ENCODE measurements at regions not wholly inside any gene's neighbourhood (a gene's known extent, or its start where the extent isn't known, plus 50 kb on each side); places are given as distances from the start of the nearest gene placed in this dataset.

DNA sequence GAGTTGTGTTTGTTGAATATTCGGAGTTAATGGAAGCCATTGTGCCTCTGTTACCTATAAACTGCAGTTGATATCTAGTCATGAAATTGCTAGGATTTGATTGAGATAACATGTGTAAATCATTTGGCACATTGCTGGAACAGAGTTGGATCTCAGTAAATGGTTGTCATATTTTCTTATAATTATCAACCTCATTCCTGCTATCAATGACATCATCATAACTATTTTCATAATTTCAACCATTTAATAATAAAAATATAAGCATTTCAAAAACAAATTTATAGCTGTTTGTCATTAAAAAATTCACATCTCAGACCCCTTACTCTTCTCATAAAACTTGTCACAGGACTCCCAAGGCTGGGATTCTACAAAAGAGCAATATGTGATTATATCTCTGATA is 133.4 kb downstream of the PTGER3 start:
- H2AFZ ChIP-seq (ENCODE audit: low read depth, low read length, poor library complexity, severe bottlenecking), result no peak overlapping the region
- no peak overlapping the region for H3K27ac ChIP-seq (ENCODE audit: low read depth, low read length)
- ChIA-PET CTCF (no interaction called here), POLR2A (no interaction called here), RAD21 (ENCODE audit: low non-redundant PET in 1 of 2, low total read pairs in 2 of 2, uncharacterized antibody in 2 of 2, unreplicated experiment in 2 of 2) (no interaction called here)
- H4K20me1 ChIP-seq (ENCODE audit: insufficient read depth), result no peaks in the 10 kb centered on the region; the same call in 1 of the 2 replicates
- DNase-seq (ENCODE audit: low read depth, low spot score), result no peak
- TF ChIP-seq EGR1 (IDR thresholded peaks at IDR 0.05; ENCODE audit: low read depth) (no peak), FOSL1 (IDR thresholded peaks at IDR 0.05; ENCODE audit: low read depth) (no peak), SRF (IDR thresholded peaks at IDR 0.05; ENCODE audit: low read depth) (no peak), TCF7L2 (IDR thresholded peaks at IDR 0.05; ENCODE audit: borderline replicate concordance, extremely low read depth, insufficient read depth, insufficient read length) (no peak), CBX3 (IDR thresholded peaks at IDR 0.05; ENCODE audit: low read depth) (no peak), ELF1 (IDR thresholded peaks at IDR 0.05; ENCODE audit: borderline replicate concordance, low read depth) (no peak), POLR2A (IDR thresholded peaks at IDR 0.05; ENCODE audit: borderline replicate concordance, extremely low read depth, insufficient read depth, insufficient read length) (no peak), EZH2 (IDR thresholded peaks at IDR 0.05) (no peak)
- TF ChIP-seq, protein P1, sequence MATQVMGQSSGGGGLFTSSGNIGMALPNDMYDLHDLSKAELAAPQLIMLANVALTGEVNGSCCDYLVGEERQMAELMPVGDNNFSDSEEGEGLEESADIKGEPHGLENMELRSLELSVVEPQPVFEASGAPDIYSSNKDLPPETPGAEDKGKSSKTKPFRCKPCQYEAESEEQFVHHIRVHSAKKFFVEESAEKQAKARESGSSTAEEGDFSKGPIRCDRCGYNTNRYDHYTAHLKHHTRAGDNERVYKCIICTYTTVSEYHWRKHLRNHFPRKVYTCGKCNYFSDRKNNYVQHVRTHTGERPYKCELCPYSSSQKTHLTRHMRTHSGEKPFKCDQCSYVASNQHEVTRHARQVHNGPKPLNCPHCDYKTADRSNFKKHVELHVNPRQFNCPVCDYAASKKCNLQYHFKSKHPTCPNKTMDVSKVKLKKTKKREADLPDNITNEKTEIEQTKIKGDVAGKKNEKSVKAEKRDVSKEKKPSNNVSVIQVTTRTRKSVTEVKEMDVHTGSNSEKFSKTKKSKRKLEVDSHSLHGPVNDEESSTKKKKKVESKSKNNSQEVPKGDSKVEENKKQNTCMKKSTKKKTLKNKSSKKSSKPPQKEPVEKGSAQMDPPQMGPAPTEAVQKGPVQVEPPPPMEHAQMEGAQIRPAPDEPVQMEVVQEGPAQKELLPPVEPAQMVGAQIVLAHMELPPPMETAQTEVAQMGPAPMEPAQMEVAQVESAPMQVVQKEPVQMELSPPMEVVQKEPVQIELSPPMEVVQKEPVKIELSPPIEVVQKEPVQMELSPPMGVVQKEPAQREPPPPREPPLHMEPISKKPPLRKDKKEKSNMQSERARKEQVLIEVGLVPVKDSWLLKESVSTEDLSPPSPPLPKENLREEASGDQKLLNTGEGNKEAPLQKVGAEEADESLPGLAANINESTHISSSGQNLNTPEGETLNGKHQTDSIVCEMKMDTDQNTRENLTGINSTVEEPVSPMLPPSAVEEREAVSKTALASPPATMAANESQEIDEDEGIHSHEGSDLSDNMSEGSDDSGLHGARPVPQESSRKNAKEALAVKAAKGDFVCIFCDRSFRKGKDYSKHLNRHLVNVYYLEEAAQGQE (IDR thresholded peaks at IDR 0.05; ENCODE audit: low read depth), result no peak
- TF ChIP-seq, protein P2, sequence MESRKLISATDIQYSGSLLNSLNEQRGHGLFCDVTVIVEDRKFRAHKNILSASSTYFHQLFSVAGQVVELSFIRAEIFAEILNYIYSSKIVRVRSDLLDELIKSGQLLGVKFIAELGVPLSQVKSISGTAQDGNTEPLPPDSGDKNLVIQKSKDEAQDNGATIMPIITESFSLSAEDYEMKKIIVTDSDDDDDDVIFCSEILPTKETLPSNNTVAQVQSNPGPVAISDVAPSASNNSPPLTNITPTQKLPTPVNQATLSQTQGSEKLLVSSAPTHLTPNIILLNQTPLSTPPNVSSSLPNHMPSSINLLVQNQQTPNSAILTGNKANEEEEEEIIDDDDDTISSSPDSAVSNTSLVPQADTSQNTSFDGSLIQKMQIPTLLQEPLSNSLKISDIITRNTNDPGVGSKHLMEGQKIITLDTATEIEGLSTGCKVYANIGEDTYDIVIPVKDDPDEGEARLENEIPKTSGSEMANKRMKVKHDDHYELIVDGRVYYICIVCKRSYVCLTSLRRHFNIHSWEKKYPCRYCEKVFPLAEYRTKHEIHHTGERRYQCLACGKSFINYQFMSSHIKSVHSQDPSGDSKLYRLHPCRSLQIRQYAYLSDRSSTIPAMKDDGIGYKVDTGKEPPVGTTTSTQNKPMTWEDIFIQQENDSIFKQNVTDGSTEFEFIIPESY (IDR thresholded peaks at IDR 0.05; ENCODE audit: extremely low read depth, insufficient replicate concordance, low read length), result no peak
- no peak overlapping the region for H3K9ac ChIP-seq (ENCODE audit: low read length)
- H3K9me2 ChIP-seq (ENCODE audit: insufficient read depth), result no peaks in the 10 kb centered on the region
- no peaks in the 10 kb centered on the region for H3K79me2 ChIP-seq (ENCODE audit: insufficient read depth, low read length)
- no peaks in the 10 kb centered on the region for H3K4me1 ChIP-seq (ENCODE audit: control insufficient read depth in 1 of 2, insufficient read depth in 2 of 2, low read length in 2 of 2)
- no peak for ATAC-seq
- H3K4me2 ChIP-seq (ENCODE audit: low read length), result no peak overlapping the region
- no peaks in the 10 kb centered on the region for H3K9me3 ChIP-seq (ENCODE audit: control insufficient read depth in 1 of 2, insufficient read depth in 1 of 2, low read depth in 1 of 2, low read length in 2 of 2)
- H3K27me3 ChIP-seq (ENCODE audit: insufficient read depth, low read length), result no peaks in the 10 kb centered on the region
- H3K36me3 ChIP-seq (ENCODE audit: control insufficient read depth in 1 of 2, insufficient read depth in 2 of 2, low read length in 2 of 2), result no peaks in the 10 kb centered on the region
- H3K4me3 ChIP-seq (replicated peaks in 1 of 2; ENCODE audit: low read depth in 1 of 2, low read length in 2 of 2), result no peak overlapping the region
- intact Hi-C loops (cut with micrococcal nuclease), result no loop called here
- BruUV-seq (replicated peaks), result no TSS peak

Data from HCT116 (cell line).